AG04450 (cell line): ENCODE measurements at regions not wholly inside any gene's neighbourhood (a gene's known extent, or its start where the extent isn't known, plus 50 kb on each side); places are given as distances from the start of the nearest gene placed in this dataset.

Source experiments
- CTCF ChIA-PET: fragments of 300-600, 350-600 bp; formaldehyde crosslinking; extraction: SDS; loops from one replicate; lab custom pipeline; 2022; ENCODE audit warnings: antibody characterized with exemption, inconsistent platforms; lab: Charles Lee
- POLR2A ChIA-PET: fragments of 350-600 bp; formaldehyde crosslinking; extraction: SDS; loops from one replicate; lab custom pipeline; 2021; ENCODE audit warnings: antibody characterized with exemption, inconsistent platforms; lab: Yijun Ruan, JAX
- DNase-seq: peaks from one replicate; pipeline ENCODE4 v3.0.0-alpha.2; 2011; ENCODE audit warnings: low read depth, low spot score
- H3K27ac ChIP-seq: one replicate; pipeline ENCODE4 v1.5.1; 2012; ENCODE audit warnings: low read depth, low read length, control low read depth
- H3K27me3 ChIP-seq: one replicate; pipeline ENCODE4 v1.6.0; 2012; ENCODE audit warnings: low read length; ENCODE audit not compliant: control insufficient read depth, insufficient read depth
- H3K4me3 ChIP-seq: 2 replicates; pipeline ENCODE4 v1.5.1; 2011; ENCODE audit warnings: mild to moderate bottlenecking, low read depth, low read length, control low read depth
- H3K9me3 ChIP-seq: 2 replicates; pipeline ENCODE4 v1.5.1; 2012; ENCODE audit warnings: low read length; ENCODE audit not compliant: control insufficient read depth, insufficient read depth
- TF ChIP-seq, protein P1 (sequence below): IDR thresholded peaks from 2 replicates; pipeline ENCODE4 v1.5.1; 2011; ENCODE audit warnings: low read depth, low read length, control low read depth, inconsistent platforms

- Histone ChIP-seq H3K4me3 (no peak overlapping the region), H3K27ac (no peak overlapping the region), H3K27me3 (no peaks in the 10 kb centered on the region), H3K9me3 (no peaks in the 10 kb centered on the region; the same call in 1 of the 2 replicates)
- CTCF ChIA-PET, result no interaction called here
- TF ChIP-seq, protein P1, sequence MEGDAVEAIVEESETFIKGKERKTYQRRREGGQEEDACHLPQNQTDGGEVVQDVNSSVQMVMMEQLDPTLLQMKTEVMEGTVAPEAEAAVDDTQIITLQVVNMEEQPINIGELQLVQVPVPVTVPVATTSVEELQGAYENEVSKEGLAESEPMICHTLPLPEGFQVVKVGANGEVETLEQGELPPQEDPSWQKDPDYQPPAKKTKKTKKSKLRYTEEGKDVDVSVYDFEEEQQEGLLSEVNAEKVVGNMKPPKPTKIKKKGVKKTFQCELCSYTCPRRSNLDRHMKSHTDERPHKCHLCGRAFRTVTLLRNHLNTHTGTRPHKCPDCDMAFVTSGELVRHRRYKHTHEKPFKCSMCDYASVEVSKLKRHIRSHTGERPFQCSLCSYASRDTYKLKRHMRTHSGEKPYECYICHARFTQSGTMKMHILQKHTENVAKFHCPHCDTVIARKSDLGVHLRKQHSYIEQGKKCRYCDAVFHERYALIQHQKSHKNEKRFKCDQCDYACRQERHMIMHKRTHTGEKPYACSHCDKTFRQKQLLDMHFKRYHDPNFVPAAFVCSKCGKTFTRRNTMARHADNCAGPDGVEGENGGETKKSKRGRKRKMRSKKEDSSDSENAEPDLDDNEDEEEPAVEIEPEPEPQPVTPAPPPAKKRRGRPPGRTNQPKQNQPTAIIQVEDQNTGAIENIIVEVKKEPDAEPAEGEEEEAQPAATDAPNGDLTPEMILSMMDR, result no peak
- POLR2A ChIA-PET, result no interaction called here
- no peak for DNase-seq
These were observed 497.6 kb downstream of the SUCLG1 start for GRCh38 chr2:83961512-83961911.

- H3K27me3 ChIP-seq, result no peaks in the 10 kb centered on the region
- TF ChIP-seq, protein P1, result no peak
- CTCF ChIA-PET, result no interaction called here
- H3K27ac ChIP-seq, result no peak overlapping the region
- no peak overlapping the region for H3K4me3 ChIP-seq
- no peaks in the 10 kb centered on the region; the same call in 1 of the 2 replicates for H3K9me3 ChIP-seq
- POLR2A ChIA-PET, result no interaction called here
- DNase-seq, result no peak
These were observed 498.7 kb downstream of the SUCLG1 start for GRCh38 chr2:83960371-83960770.

DNA sequence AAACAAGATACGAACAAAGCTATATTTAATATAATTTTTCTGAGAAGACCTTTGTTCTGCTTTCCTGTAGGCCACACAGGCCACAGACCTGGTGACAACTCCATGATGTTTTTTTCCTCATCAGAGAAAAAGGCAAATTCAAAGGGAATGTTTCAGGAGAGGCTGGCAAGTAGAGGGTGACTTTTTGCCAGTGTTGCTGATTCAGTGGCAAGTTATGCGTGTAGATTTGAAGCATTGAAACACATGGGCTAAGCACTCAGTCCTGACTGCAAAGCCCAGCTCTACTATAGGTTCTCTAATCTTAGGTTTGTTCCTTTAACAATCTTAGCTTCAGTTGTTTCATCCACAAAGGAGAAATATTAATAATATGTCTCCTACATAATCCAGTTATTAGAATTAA lies 499.8 kb downstream of the SUCLG1 start:
- Histone ChIP-seq H3K27ac (no peak overlapping the region), H3K27me3 (no peaks in the 10 kb centered on the region), H3K4me3 (no peak overlapping the region), H3K9me3 (no peaks in the 10 kb centered on the region; the same call in 1 of the 2 replicates)
- ChIA-PET POLR2A (no interaction called here), CTCF (no interaction called here)
- TF ChIP-seq, protein P1, result no peak
- no peak for DNase-seq

GRCh38 chr2:83956991-83957390 lies 502.1 kb downstream of the SUCLG1 start:
- Histone ChIP-seq H3K9me3 (no peaks in the 10 kb centered on the region; the same call in 1 of the 2 replicates), H3K27me3 (no peaks in the 10 kb centered on the region), H3K27ac (no peak overlapping the region), H3K4me3 (no peak overlapping the region)
- CTCF ChIA-PET, result no interaction called here
- DNase-seq, result no peak
- TF ChIP-seq, protein P1, result no peak
- POLR2A ChIA-PET, result no interaction called here

- POLR2A ChIA-PET, result no interaction called here
- CTCF ChIA-PET, result no interaction called here
These were observed 505.4 kb downstream of the SUCLG1 start for GRCh38 chr2:83953697-83954096.

More at GRCh38 chr2:83953697-83954096, 505.4 kb downstream of the SUCLG1 start:
- Histone ChIP-seq H3K4me3 (no peak overlapping the region), H3K9me3 (no peaks in the 10 kb centered on the region; the same call in 1 of the 2 replicates), H3K27me3 (no peaks in the 10 kb centered on the region), H3K27ac (no peak overlapping the region)
- TF ChIP-seq, protein P1, result no peak
- no peak for DNase-seq
